Right kidney (tissue), 1 donor: ENCODE measurements at regions not wholly inside any gene's neighbourhood (a gene's known extent, or its start where the extent isn't known, plus 50 kb on each side); places are given as distances from the start of the nearest gene placed in this dataset.

ENCODE experiments used
- DNase-seq: peaks from one replicate; pipeline ENCODE4 v3.0.0-alpha.2; 2016

- DNase-seq: no peak
Observed at GRCh38 chr5:117204926-117205869, 630.6 kb upstream of the SEMA6A start.

GRCh38 chr5:117204404-117204803, 629.8 kb upstream of the SEMA6A start:
- no peak for DNase-seq

- no peak for DNase-seq
Observed at GRCh38 chr5:117203584-117203983, 629.0 kb upstream of the SEMA6A start.

GRCh38 chr5:117201001-117201400, 626.4 kb upstream of the SEMA6A start:
- DNase-seq: peak; percentile 25

GRCh38 chr5:117195076-117195475, 620.5 kb upstream of the SEMA6A start:
- peak; percentile 15 for DNase-seq

- no peak for DNase-seq
Observed at GRCh38 chr5:117191251-117191650, 616.6 kb upstream of the SEMA6A start.

- no peak for DNase-seq
Observed at GRCh38 chr5:117189784-117190183, 615.2 kb upstream of the SEMA6A start.

- DNase-seq: no peak
Observed at GRCh38 chr5:117188211-117188610, 613.6 kb upstream of the SEMA6A start.

GRCh38 chr5:117186751-117187150, 612.1 kb upstream of the SEMA6A start:
- no peak for DNase-seq

GRCh38 chr5:117183326-117183725, 608.7 kb upstream of the SEMA6A start:
- no peak for DNase-seq

GRCh38 chr5:117182104-117182503, 607.5 kb upstream of the SEMA6A start:
- no peak for DNase-seq

- DNase-seq: no peak
Observed at GRCh38 chr5:117177302-117177701, 602.7 kb upstream of the SEMA6A start.

GRCh38 chr5:117165068-117165467, 590.4 kb upstream of the SEMA6A start:
- DNase-seq: no peak

GRCh38 chr5:117161718-117162335, 587.2 kb upstream of the SEMA6A start:
- DNase-seq: peak; percentile 5

- peak; percentile 2 for DNase-seq
Observed at GRCh38 chr5:117160391-117160790, 585.8 kb upstream of the SEMA6A start.

- no peak for DNase-seq
Observed at GRCh38 chr5:117149312-117149711, 574.7 kb upstream of the SEMA6A start.

GRCh38 chr5:117144086-117144485, 569.5 kb upstream of the SEMA6A start:
- DNase-seq: no peak

- DNase-seq: no peak
Observed at GRCh38 chr5:117143406-117143805, 568.8 kb upstream of the SEMA6A start.

GRCh38 chr5:117138523-117138922, 563.9 kb upstream of the SEMA6A start:
- DNase-seq: no peak

- DNase-seq: no peak
Observed at GRCh38 chr5:117135851-117136250, 561.2 kb upstream of the SEMA6A start.

GRCh38 chr5:117133198-117133597, 558.6 kb upstream of the SEMA6A start:
- no peak for DNase-seq

GRCh38 chr5:117131876-117132275, 557.3 kb upstream of the SEMA6A start:
- no peak for DNase-seq

- no peak for DNase-seq
Observed at GRCh38 chr5:117131048-117131679, 556.5 kb upstream of the SEMA6A start.
